ENCODE measurements at regions not wholly inside any gene's neighbourhood (a gene's known extent, or its start where the extent isn't known, plus 50 kb on each side); places are given as distances from the start of the nearest gene placed in this dataset.

GRCh38 chr2:126975671-126976655, 77.3 kb downstream of the TEX51 start:
- ChIA-PET CTCF (no interaction called here), POLR2A (no interaction called here)
- TF ChIP-seq CTCF (IDR thresholded peaks at IDR 0.05) = no peak
- H3K27ac Mint-ChIP-seq = no peak overlapping the region
- intact Hi-C loops (cut with micrococcal nuclease) = no loop called here
- peaks cover 16% of the 10 kb centered on the region for H3K27me3 Mint-ChIP-seq
- no peaks in the 10 kb centered on the region for H3K4me1 Mint-ChIP-seq
- no peaks in the 10 kb centered on the region for H3K9me3 Mint-ChIP-seq
- ATAC-seq (ENCODE audit: low read depth) (no peak), DNase-seq (no peak)
- H3K4me3 Mint-ChIP-seq = no peak overlapping the region
- no peaks in the 10 kb centered on the region for H3K36me3 Mint-ChIP-seq (ENCODE audit: low read depth)

- no peaks in the 10 kb centered on the region for H3K36me3 Mint-ChIP-seq (ENCODE audit: low read depth)
- no peaks in the 10 kb centered on the region for H3K9me3 Mint-ChIP-seq
- POLR2A ChIA-PET = no interaction called here
- intact Hi-C loops (cut with micrococcal nuclease) = no loop called here
- CTCF ChIA-PET = no interaction called here
- H3K27ac Mint-ChIP-seq = no peak overlapping the region
- no peak for TF ChIP-seq CTCF (IDR thresholded peaks at IDR 0.05)
- DNase-seq (no peak), ATAC-seq (ENCODE audit: low read depth) (no peak)
- H3K27me3 Mint-ChIP-seq = peaks cover 16% of the 10 kb centered on the region
- no peak overlapping the region for H3K4me3 Mint-ChIP-seq
- H3K4me1 Mint-ChIP-seq = no peaks in the 10 kb centered on the region
Measured at GRCh38 chr2:126976721-126977328, 78.1 kb downstream of the TEX51 start.

- Mint-ChIP-seq H3K4me3 (no peak overlapping the region), H3K27me3 (peaks cover 8% of the 10 kb centered on the region), H3K27ac (no peak overlapping the region), H3K4me1 (no peaks in the 10 kb centered on the region), H3K9me3 (no peaks in the 10 kb centered on the region), H3K36me3 (ENCODE audit: low read depth) (no peaks in the 10 kb centered on the region)
- ChIA-PET POLR2A (no interaction called here), CTCF (no interaction called here)
- intact Hi-C loops (cut with micrococcal nuclease) = no loop called here
- no peak for DNase-seq
- TF ChIP-seq CTCF (IDR thresholded peaks at IDR 0.05) = no peak
- ATAC-seq (ENCODE audit: low read depth) = no peak
Measured at GRCh38 chr2:126978333-126978732, 79.6 kb downstream of the TEX51 start.

- ATAC-seq (ENCODE audit: low read depth) (no peak), DNase-seq (no peak)
- Mint-ChIP-seq H3K4me3 (no peak overlapping the region), H3K36me3 (ENCODE audit: low read depth) (no peaks in the 10 kb centered on the region), H3K9me3 (no peaks in the 10 kb centered on the region), H3K27ac (no peak overlapping the region), H3K27me3 (peaks cover 10% of the 10 kb centered on the region), H3K4me1 (no peaks in the 10 kb centered on the region)
- no peak for TF ChIP-seq CTCF (IDR thresholded peaks at IDR 0.05)
- intact Hi-C loops (cut with micrococcal nuclease) = no loop called here
- ChIA-PET CTCF (no interaction called here), POLR2A (no interaction called here)
Measured at GRCh38 chr2:126979039-126980003, 80.6 kb downstream of the TEX51 start.
